HG03342 (cell line): ENCODE measurements at regions not wholly inside any gene's neighbourhood (a gene's known extent, or its start where the extent isn't known, plus 50 kb on each side); places are given as distances from the start of the nearest gene placed in this dataset.
"Not testable (repeated sequence)": the region's sequence is repeated elsewhere in the genome, so short reads cannot be mapped to it uniquely, and the experiment has no call there.

Source experiments
- ATAC-seq: cut with Tn5 transposase; IDR thresholded peaks from one replicate; pipeline ENCODE4 v1.9.1; 2021; ENCODE audit warnings: mild to moderate bottlenecking, moderate library complexity; ENCODE audit not compliant: unreplicated experiment

DNA sequence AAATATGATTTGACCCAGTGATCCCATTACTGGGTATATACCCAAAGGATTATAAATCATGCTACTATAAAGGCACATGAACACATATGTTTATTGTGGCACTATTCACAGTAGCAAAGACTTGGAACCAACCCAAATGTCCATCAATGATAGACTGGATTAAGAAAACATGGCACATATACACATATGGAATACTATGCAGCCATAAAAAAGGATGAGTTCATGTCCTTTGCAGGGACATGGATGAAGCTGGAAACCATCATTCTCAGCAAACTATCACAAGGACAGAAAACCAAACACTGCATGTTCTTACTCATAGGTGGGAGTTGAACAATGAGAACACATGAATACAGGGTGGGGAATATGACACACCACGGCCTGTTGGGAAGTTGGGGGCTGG is 330.5 kb upstream of the HNRNPA3 start:
- ATAC-seq: not testable (repeated sequence)

DNA sequence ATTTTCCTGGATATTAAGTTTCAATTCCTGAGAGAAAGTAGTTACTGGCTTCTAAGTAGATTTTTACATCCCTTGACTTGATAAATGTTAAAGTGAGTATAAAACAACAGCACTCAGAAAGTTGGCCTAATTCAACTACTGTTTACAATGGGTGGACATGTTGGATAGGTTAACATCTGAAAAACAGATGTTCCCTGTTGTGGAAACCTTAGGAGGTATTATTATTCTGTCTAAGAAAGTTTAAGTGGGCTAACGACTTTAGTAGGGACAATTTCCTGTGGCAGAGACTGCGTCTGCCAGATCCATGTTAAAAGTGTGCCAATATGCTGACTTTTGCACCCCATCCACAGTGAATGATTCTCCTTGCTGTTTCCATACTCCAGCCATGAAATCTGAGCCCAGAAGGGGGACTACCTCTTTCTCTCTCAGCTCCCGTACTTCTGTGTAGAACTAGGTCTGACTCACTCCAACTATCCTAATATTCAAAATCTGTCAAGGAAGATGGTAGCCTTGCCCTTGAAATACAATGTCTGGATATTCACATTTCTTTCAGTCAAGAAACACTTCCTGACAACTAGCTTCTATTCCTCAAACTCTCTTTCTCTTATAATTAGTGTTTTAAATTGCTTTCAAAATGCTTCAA is 327.5 kb upstream of the HNRNPA3 start:
- no peak for ATAC-seq

DNA sequence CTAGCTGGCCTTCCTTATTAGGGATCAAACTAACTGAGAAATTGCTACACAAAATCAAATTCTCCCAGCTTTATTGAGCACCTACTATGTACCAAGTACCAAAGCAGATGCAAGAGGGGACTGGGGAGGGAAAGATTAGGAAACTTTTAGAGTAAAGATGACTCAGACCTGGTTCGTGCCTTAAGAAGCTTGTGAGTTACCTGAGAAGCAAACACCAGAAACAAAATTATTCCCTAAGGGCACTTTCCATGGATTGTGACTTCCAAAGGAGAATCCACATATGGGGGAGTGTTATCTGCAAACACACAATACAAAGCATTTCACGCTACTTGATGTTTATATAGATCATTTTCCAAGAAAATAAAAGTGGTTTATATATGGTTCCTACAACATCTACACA is 326.9 kb upstream of the HNRNPA3 start:
- ATAC-seq: no peak

DNA sequence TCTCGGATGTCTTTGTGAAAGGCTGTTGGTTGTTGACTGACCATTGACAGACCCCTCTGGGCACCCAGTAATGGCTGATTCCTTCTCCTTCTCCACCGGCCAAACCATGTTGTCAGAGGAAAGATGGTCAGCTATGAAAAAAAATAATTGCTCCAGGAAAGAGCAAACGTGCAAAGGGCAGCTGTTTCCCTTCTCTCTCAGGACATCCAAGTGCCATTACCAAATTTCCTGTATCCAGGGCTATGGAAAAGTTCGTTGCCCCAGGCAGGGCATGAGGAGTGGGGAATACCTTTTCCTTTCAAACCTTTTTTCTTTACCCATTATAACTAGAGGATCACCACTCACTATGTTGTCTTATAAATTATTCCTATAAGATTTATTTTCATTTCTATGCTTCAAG is 321.5 kb upstream of the HNRNPA3 start:
- no peak for ATAC-seq

DNA sequence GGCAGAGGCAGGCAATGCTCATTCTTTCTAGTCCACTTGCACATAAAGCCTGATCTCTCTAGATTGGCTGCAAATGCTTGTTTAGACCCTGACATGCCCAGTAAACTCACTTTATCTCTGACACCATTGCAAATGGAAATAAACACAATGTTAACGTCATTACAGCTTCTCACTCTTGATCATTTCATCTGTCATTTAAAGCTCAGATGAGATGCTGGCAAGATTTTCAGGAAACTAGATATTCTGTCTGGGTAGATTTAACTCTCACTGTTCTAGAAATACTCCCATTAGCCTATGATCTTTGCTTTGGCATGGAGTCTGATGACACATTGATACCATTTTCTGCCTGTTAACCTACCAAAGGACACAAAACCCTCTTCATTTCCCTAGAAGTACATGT is 320.7 kb upstream of the HNRNPA3 start:
- no peak for ATAC-seq

DNA sequence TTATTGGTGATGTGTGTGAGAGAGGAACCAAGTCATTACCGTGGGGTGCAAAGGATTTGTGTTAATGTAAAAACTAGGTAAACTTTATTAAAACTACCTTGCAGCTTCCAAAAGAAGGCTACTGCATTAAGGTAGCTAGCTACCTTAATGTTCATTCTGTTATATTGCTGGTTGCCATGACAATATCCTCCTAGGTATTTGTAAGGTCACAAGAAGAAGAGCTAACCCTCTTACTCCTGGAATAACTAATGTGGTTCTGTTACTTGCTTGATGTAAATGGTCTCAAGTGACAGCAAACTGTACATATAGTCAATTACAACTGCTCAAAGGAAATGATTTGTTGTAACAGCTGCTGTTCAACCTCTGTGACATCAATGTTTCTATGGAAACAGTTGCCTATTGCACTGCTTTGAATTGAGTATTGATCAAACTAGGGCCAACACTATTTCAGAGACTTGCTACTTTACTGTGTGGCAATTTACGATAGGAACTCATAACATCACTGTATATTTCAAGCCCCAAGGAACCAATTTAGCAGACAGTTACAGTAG is 319.8 kb upstream of the HNRNPA3 start:
- ATAC-seq: no peak

DNA sequence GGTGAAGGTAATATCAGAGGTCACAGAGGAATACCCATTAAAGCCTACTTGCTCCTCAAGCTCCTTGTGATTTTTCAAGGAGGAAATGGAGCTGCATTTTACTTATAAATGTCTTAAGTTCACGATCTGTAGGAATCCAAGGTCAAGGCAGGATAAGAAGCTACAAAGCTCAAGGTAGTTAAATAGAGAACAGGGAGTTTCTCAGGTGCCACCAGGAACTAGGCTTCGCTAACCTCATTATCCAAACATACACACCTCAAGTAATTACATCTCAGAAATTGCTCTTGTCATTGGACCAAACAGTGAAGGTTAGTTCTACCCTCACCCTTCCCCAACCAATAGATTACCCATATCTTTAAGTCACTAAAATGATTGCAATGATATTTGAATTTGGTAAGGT is 317.4 kb upstream of the HNRNPA3 start:
- ATAC-seq: no peak

DNA sequence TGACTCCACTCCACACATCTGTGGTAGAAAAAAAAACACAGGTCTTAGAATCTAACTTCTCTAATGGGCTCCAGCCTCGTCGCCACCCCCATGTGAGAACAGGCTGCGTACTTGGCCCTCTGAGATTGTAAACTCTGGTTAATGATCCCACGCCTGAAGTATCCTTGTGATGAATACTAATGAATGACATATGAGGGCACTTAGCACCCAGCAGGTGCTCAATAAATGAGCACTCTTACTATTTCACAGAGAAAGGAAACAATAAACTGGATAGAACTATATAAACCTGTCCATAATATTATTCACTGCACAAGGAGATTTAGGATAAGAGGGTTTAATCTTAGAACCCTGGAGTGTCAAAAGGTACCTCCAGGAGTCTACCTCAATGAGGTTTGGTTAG is 310.1 kb upstream of the HNRNPA3 start:
- no peak for ATAC-seq

DNA sequence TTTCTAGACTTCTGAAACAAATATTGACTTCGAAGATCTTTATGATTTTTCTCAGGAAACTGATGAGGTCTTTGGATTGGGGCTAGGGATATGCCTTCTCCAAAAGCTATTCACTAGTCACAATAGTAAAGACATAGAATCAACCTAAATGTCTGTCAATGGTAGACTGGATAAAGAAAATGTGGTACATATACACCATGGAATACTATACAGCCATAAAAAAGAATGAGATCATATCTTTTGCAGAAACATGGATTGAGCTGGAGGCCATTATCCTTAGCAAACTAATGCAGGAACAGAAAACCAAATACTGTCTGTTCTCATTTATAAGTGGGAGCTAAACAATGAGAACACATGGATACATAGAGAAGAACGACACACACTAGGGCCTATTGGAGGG is 308.5 kb upstream of the HNRNPA3 start:
- ATAC-seq: not testable (repeated sequence)

DNA sequence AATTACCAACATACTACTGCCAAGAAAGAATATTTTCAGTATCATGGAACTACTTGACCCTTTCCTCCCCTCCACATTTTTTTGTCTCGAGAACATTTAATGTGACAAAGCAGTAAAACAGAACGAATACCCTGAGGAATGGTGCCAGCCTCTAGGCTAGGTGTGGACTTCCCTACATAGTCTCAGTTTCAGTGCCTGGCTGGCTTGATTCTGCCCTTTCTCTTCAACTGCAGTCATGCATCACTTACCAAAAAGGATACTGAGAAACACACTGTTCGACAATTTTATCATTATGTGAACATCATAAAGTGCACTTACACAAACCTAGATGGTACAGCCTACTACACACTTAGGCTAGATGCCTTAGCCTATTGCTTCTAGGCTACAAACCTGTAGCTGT is 305.3 kb upstream of the HNRNPA3 start:
- no peak for ATAC-seq

DNA sequence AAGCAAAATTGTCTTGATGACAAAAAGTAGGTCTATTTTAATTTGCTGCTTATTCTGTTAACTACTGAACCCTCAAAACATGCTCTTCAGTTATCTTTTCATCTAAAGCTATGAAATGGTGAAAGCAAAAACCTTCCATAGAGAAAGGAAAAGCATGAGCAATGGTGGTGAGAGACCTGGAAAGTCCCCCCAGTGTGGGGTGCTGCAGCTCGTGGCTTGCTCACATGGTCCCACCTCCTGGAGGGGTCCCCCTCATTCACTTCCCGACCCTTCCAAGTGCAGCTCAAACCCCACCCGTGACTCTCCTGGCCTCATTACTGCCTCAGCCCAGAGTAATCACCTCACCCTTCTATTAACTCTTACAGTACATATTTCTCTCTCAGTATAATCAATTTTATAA is 301.8 kb upstream of the HNRNPA3 start:
- no peak for ATAC-seq

DNA sequence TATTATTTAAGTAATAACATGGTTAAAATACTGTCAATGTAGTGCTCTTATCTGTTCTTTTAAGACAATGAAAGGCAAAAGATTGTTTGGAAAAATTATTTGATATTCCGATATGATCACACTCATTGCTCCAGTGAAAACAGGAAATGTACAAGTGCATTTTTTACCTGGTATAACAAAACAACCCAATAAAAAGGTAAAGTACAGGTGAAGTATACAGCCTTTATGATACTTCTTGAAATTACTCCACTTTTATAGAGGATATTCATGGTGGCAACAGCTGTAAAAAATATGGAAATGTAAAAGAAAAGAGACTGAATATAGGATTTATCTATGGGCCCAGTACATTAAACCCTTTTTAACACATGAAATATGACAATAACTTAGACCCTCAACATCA is 298.6 kb upstream of the HNRNPA3 start:
- no peak for ATAC-seq

DNA sequence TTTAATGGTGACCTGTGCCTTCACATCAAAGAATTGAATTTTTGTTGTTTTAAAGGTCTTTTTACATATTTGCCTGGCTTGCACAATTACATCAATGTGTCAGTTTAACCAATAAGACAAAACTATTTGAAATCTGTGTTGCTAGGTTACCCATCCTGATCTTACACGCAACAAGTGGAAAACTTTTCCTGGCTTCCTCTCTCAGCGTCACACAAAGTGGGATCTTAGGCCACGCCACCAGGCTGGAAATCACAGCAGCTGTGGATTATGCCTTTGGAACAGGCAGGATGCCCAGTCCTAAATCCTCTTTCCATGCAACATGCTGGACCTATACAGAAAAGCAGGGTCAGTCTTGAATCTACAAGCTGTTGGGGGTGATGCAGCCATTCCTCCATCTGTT is 298.2 kb upstream of the HNRNPA3 start:
- no peak for ATAC-seq

DNA sequence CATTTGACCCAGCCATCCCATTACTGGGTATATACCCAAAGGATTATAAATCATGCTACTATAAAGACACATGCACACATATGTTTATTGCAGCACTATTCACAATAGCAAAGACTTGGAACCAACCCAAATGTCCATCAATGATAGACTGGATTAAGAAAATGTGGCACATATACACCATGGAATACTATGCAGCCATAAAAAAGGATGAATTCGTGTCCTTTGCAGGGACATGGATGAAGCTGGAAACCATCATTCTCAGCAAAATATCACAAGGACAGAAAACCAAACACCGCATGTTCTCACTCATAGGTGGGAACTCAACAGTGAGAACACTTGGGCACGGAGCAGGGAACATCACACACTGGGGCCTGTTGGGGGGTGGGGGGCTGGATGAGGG is 290.0 kb upstream of the HNRNPA3 start:
- not testable (repeated sequence) for ATAC-seq

DNA sequence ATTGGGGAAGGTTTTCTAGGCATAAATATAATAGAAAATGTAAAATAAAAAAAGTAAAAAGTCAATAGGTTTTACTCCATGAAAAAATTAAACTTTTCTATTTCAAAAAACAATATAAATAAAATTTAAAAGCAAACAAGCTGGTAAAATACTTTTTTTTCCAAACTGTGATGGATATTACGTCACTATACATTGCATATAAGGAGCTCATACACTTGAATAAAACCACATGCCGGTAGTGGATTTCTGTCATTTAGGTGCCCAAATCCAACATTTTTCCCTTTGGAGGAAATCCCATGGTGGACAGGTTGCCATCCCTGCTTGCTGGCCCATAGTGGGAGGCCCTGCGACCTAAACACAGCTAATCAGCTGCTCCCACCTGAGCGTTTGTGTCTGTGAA is 289.4 kb upstream of the HNRNPA3 start:
- no peak for ATAC-seq

DNA sequence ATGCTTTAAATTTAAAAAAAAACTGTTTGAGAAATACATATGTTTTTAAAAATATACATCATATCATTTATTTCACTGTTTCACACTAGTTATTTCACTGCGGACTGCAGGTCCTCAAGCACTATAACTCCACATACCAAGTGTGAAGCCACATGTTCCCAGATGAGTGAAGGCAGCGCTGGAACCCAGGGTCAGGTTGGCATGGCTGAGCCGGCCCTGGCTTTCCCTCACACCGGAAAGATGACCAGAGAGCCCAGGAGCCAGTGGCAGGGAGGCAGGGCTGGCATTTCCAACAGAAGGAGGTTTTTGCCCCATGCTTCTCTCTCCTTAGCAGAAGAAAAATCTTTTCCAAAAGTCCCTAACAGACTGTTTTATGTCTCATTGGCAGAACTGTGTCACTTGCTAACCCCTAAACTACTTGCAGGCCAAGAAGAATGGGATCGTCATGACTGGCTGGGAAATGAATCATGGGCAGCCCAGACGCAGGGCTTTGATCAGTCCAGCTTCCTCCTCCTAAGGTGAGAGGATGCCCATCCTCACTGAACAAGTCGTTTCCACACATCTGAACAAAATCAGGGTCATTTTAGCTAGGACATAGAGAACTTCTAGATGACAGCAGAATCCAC is 287.6 kb upstream of the HNRNPA3 start:
- no peak for ATAC-seq

DNA sequence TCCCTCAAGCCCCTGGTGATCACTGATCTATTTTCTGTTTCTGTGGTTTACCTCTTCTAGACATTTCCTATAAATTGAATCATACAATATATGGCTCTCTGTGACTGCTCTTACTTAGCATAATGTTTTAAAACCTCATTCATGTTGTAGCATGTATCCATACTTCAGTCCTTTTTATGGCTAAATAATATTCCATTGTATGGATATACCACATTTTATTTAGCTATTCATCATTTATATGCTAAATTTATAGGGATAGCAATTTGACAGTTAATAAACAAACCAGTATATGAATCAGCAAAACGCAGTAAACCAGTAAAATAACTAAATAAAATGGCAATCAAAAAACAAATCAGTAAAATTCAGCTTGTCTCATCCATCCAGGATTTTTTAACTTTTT is 286.1 kb upstream of the HNRNPA3 start:
- ATAC-seq: no peak

DNA sequence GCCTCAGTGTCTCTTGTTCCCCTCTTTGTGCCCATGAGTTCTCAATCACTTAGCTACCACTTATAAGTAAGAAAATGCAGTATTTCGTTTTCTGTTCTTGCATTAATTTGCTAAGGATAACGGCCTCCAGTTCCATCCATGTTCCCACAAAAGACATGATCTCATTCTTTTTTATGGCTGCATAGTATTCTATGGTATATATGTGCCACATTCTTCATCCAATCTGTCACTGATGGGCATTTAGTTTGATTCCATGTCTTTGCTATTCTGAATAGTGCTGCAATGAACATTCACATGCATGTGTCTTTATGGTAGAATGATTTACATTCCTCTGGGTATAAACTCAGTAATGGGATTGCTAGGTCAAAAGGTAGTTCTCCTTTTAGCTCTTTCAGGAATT is 283.2 kb upstream of the HNRNPA3 start:
- not testable (repeated sequence) for ATAC-seq

DNA sequence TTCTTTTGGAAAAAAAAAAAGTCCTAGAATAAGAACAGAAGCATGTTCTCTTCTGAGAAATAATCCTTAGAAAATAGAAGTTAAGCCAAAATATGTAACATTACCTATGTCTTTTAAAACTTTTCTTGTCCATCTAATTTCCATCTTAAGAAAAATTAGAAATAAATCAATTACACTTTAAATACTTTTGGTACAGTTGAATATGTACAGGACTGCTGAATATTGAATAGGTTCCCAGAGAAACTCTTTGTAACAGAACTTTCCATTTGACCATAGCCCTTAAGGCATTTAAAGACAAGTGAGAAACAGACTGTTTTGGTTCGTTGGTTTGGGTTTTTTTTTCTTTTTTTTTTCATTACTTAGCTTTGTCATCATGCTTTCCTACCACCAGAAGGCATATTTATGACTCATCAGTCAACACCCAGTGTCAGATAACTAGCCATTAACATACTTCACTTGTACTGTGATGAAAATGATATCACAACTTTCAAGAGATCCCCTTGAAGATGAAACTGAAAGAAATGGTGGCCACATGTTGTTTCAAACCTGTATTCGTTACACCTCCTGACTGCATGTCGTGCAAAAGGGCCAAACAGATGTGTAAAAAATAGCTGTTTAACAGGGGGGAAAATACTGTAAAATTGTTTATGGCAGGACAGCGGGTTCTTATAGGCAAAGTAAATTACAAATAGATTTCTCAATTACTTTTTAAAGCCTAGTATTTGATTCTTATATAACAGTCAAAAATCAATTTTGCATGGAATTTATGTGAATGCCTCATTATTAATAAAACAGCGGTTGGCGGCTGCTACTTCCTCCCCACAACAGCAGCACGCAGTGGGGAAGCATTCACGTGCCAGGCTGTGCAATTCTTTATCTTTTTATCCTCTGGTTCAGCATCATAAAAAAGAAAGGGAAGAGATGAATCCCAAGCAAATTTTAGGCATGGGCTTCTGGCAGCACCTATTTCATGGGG is 280.7 kb upstream of the HNRNPA3 start:
- ATAC-seq: peak; percentile 98

DNA sequence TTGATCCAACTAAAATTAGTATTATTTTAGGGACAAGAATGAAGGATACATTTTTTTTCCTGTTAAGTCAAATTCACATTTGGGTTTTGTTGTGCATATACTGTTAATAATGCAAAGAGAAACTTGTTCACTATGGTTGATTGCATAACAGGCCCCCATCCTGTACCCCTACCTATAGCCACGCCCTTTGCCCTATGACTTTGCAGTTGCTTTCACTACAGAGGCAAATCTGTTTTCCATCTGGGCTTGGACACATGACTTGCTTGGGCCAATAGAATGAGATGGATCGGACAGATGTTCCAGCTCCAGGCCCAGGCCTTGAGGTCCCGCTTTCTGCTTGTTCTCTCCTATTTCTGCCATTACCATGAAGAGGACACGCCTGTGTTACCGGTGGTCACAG is 278.5 kb upstream of the HNRNPA3 start:
- no peak for ATAC-seq

DNA sequence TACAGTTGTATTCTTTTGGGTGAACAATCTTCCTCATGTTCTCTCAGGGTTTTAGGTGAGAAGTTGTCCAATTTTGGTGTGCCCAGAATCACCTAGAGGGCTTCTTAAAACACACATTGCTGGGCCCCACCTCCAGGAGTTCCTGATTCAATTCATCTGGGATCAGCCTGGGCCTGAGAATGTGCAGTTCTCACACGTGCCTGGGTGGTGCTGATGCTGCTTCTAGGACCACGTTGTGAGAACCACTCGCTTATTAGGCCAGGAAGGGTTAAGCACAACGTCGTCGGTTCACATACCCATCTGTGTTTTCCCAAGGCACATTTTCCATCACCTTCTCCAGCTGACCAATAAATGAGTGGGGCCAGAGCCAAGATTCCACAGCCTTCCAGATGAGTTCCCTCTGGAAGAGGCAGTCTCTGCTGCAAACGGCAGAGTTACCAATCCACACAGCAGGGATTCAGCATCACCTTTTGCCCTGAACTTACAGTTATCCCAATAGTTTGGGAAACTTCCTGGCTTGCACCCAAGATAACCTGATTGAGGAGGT is 277.7 kb upstream of the HNRNPA3 start:
- no peak for ATAC-seq
